ENCODE measurements at regions not wholly inside any gene's neighbourhood (a gene's known extent, or its start where the extent isn't known, plus 50 kb on each side); places are given as distances from the start of the nearest gene placed in this dataset.

GRCh38 chr7:24508316-24508715 is 64.9 kb upstream of the PALS2 start:
- TF ChIP-seq POLR2AphosphoS5 (IDR thresholded peaks at IDR 0.05; ENCODE audit: low read depth, low read length) (no peak), SIN3A (IDR thresholded peaks at IDR 0.05; ENCODE audit: borderline replicate concordance, insufficient read depth, low read length) (no peak), TAF1 (IDR thresholded peaks at IDR 0.05; ENCODE audit: borderline replicate concordance, insufficient read depth, low read length) (no peak)
- TF ChIP-seq, protein P1, sequence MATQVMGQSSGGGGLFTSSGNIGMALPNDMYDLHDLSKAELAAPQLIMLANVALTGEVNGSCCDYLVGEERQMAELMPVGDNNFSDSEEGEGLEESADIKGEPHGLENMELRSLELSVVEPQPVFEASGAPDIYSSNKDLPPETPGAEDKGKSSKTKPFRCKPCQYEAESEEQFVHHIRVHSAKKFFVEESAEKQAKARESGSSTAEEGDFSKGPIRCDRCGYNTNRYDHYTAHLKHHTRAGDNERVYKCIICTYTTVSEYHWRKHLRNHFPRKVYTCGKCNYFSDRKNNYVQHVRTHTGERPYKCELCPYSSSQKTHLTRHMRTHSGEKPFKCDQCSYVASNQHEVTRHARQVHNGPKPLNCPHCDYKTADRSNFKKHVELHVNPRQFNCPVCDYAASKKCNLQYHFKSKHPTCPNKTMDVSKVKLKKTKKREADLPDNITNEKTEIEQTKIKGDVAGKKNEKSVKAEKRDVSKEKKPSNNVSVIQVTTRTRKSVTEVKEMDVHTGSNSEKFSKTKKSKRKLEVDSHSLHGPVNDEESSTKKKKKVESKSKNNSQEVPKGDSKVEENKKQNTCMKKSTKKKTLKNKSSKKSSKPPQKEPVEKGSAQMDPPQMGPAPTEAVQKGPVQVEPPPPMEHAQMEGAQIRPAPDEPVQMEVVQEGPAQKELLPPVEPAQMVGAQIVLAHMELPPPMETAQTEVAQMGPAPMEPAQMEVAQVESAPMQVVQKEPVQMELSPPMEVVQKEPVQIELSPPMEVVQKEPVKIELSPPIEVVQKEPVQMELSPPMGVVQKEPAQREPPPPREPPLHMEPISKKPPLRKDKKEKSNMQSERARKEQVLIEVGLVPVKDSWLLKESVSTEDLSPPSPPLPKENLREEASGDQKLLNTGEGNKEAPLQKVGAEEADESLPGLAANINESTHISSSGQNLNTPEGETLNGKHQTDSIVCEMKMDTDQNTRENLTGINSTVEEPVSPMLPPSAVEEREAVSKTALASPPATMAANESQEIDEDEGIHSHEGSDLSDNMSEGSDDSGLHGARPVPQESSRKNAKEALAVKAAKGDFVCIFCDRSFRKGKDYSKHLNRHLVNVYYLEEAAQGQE (IDR thresholded peaks at IDR 0.05; ENCODE audit: insufficient read depth in 1 of 2, low read depth in 2 of 2, low read length in 2 of 2), result no peak

Measured in PFSK-1 (cell line).